GM18520 (cell line): ENCODE measurements at regions not wholly inside any gene's neighbourhood (a gene's known extent, or its start where the extent isn't known, plus 50 kb on each side); places are given as distances from the start of the nearest gene placed in this dataset.

Source experiments
- ATAC-seq: cut with Tn5 transposase; IDR thresholded peaks from one replicate; pipeline ENCODE4 v1.9.1; 2021; ENCODE audit not compliant: unreplicated experiment

GRCh38 chr5:60271517-60271916 lies 378.0 kb upstream of the PDE4D start:
- no peak for ATAC-seq

DNA sequence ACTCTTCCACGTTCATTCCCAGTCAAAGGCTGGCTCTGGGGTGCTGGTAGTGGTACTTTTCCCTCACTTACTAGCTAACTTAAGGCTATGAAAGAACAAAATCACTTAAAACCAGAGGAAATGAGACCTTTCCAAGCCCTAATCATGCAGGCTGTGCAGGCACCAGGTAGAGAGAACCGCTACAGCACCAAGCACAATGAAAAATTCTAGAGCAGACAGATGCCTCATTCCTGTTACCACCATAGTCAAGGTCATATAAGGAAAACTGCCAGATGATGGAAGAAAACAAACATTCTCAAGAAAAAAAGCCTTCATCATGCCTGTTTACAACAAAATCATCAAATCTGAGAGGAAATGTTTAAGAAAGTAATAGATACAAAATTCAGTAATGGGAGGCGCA lies 374.4 kb upstream of the PDE4D start:
- no peak for ATAC-seq

- no peak for ATAC-seq
Measured at GRCh38 chr5:60263346-60263745, 369.8 kb upstream of the PDE4D start.

GRCh38 chr5:60262576-60263295 lies 369.2 kb upstream of the PDE4D start:
- ATAC-seq = no peak

GRCh38 chr5:60261732-60262131 lies 368.2 kb upstream of the PDE4D start:
- no peak for ATAC-seq

- no peak for ATAC-seq
Measured at GRCh38 chr5:60260658-60261057, 367.1 kb upstream of the PDE4D start.

DNA sequence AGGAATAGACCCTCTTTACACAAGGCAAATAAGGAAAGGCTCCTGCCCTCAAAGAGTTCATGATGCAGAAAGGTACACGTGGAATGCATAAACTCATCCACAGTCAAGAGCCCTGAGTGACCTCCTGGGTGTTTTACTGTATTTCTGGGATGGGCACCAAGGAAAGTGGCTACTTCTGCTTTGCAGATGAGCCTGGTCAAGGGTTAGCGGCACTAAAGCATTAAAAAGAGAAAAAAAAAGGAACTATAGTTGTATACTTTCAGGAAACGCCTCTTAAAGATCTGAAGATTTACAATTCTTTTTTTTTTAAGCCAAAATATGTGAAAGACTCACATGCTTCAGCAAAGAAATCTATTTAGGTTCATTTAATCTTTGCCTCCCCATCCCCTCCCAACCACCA lies 366.2 kb upstream of the PDE4D start:
- ATAC-seq = no peak

GRCh38 chr5:60257596-60258271 lies 364.2 kb upstream of the PDE4D start:
- no peak for ATAC-seq

DNA sequence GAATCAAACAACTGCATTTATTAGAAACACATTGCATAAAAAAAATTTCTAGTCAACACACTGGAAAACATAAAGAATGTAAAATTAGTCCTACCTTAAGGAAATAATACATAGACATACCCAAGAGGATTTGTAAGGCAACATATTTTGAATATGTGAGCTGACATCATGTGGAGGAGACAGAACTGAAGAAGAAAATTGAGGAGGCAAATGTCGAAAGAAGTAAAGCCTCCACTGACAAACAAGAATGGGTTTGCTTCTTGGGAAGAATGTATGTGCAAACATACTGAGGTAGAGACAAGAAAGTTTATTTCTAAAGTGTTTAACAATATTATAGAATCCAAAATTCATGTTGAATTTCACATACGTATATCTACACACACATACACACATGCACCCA lies 363.0 kb upstream of the PDE4D start:
- no peak for ATAC-seq

- peak; percentile 83 for ATAC-seq
Measured at GRCh38 chr5:60248901-60249300, 355.4 kb upstream of the PDE4D start.

DNA sequence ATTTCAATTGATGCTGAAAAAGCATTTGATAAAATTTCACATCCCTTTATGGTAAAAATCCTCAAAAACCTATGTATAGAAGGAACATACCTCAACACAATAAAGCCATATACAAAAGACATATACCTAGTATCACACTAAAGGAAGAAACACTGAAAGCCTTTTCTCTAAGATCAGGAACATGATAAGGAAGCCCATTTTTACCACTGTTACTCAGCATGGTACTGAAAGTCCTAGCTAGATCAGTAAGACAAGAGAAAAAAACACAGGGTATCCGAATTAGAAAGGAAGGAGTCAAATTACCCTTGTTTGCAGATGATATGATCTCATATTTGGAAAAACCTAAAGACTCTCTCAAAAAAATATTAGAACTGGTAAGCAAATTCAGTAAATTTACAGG lies 350.2 kb upstream of the PDE4D start:
- ATAC-seq = no peak

- no peak for ATAC-seq
Measured at GRCh38 chr5:60232036-60232795, 338.7 kb upstream of the PDE4D start.

DNA sequence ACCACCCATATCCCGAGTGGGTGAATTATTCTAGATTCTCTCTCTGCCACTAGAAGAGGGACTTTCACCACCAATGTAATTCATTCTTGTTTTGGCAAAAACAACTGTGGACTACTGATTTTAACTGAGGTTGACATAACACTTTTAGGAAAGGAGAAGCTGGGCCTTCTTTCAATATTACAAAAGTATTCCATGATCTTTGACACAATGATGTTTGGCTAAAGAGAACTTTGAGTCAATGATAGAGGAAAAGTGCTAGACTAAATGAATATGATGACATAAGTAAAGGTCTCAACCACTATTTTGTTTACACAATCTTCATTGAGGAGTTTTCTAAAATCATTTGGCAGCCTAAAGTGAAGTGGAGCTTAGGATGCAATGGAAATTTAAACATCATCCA lies 336.9 kb upstream of the PDE4D start:
- no peak for ATAC-seq

DNA sequence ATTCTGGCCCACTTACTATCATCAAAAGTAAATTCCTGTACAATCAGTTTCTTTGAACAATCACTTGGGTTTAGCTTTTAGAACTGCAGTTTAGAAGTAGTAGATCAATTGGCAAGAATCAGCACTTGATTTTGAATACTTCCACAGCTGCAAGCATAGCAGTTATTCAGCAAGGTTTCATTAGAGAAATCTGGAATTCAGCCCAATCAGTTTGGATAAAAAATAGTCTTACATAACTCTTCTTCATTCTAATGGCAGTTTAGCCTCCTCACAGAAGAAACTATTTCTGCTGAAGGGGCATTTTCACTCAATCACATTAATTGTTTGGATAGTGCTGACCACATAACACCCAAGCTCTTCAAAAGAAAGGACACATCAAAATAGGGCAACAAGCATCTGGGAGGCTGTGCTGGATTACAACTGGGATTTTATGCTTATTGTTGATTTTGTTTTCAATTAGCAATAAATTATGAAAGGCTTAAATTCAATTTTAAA lies 336.2 kb upstream of the PDE4D start:
- ATAC-seq = no peak

DNA sequence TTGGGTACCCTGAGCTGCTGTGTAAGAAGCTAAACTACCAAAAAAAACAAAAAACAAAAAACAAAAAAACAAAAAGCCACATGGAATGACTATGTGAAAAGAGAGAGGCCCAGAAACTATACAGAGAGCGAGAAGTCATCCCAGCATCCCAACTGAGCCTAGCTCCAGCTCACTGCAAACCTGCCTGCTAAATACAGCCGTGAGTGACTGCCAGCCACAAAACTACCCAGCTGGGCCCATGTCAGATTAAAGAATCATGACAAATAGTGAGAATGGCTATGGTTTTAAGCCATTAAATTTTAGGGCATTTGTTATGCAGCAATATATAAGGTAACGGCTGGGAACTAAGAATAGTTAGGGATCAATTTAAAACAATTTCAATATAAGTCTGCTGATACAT lies 335.1 kb upstream of the PDE4D start:
- ATAC-seq = no peak

DNA sequence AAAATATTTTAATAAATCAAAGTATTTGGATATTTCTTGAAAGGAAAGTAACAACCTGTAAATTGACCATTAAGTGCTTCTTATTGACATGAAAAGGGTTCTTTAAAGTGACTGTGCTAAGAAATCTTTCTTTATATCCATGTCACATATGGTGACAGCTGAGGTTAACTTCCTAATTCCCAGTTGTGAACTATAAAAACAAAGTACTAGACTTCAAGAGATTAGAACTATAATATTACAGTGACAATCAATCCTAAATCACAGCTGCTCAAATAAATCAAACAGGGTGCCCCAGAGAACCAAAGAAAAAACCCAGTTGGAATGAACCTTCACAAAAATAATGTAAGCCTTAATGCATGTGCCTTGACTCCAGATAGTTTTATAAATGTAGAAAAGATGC lies 332.6 kb upstream of the PDE4D start:
- ATAC-seq = no peak

DNA sequence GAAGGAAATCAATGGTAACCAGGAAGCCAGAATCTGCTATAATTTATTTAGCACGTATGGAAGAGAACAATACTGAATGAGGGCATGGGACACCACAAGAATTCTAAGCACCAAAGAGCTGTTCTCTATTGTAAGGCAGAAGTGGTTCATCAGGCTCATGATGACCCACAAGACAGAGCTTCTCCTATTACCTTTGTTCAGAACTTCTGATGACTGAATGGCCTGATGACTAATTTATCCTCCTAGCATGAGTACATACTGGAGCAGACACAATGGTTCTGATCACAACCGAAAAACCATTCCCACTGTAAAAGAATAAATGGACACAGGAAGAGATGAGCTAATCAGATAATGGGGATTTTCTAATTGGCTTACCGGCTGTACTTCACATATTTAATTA lies 329.8 kb upstream of the PDE4D start:
- no peak for ATAC-seq

- no peak for ATAC-seq
Measured at GRCh38 chr5:60219921-60220320, 326.4 kb upstream of the PDE4D start.

DNA sequence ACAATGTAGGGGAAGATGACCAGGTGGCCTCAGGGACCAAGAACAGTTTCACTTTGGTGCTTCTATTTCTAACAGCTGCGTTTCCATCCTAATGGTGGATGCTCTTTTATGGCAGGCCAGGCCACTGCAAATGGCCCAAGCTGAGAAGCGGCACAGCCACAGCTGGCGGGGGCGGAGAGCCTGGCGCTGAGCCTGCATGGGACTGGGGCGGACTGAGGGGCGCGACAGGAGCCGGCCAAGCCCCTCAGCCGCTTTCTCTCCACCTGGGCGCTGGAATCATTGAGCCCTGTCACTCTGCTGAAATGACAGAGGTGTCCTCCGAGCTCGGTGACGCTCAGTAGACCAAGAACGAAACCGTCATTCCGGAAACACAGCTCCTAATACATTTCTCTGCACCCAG lies 317.3 kb upstream of the PDE4D start:
- ATAC-seq = no peak

- no peak for ATAC-seq
Measured at GRCh38 chr5:60209146-60209840, 315.8 kb upstream of the PDE4D start.

GRCh38 chr5:60208716-60209115 lies 315.2 kb upstream of the PDE4D start:
- ATAC-seq = no peak
